ENCODE measurements at regions not wholly inside any gene's neighbourhood (a gene's known extent, or its start where the extent isn't known, plus 50 kb on each side); places are given as distances from the start of the nearest gene placed in this dataset.
A peak's percentile ranks its signal among the peaks of the same experiment; 100 is the strongest.
"Not testable (repeated sequence)": the region's sequence is repeated elsewhere in the genome, so short reads cannot be mapped to it uniquely, and the experiment has no call there.

GRCh38 chr4:67412153-67412712, 133.1 kb downstream of the CENPC start:
- DNase-seq = not testable (repeated sequence)

GRCh38 chr4:67403342-67403741, 142.0 kb downstream of the CENPC start:
- DNase-seq = no peak

- no peak for DNase-seq
These were observed 143.4 kb downstream of the CENPC start for GRCh38 chr4:67401902-67402301.

- no peak for DNase-seq
These were observed 147.4 kb downstream of the CENPC start for GRCh38 chr4:67397931-67398330.

- DNase-seq = no peak
These were observed 148.3 kb downstream of the CENPC start for GRCh38 chr4:67397031-67397430.

GRCh38 chr4:67396008-67396407, 149.3 kb downstream of the CENPC start:
- no peak for DNase-seq

- no peak for DNase-seq
These were observed 150.4 kb downstream of the CENPC start for GRCh38 chr4:67394879-67395278.

- DNase-seq = peak; percentile 49
These were observed 151.5 kb downstream of the CENPC start for GRCh38 chr4:67393699-67394281.

GRCh38 chr4:67393007-67393406, 152.3 kb downstream of the CENPC start:
- DNase-seq = no peak

GRCh38 chr4:67381406-67381804, 163.9 kb downstream of the CENPC start:
- not testable (repeated sequence) for DNase-seq

- DNase-seq = not testable (repeated sequence)
These were observed 164.4 kb downstream of the CENPC start for GRCh38 chr4:67380702-67381405.

GRCh38 chr4:67380154-67380553, 165.1 kb downstream of the CENPC start:
- no peak for DNase-seq

- DNase-seq = no peak
These were observed 170.0 kb downstream of the CENPC start for GRCh38 chr4:67375291-67375690.

GRCh38 chr4:67371615-67372014, 173.7 kb downstream of the CENPC start:
- no peak for DNase-seq

GRCh38 chr4:67366311-67366861, 178.9 kb downstream of the CENPC start:
- no peak for DNase-seq

GRCh38 chr4:67365661-67366245, 179.6 kb downstream of the CENPC start:
- no peak for DNase-seq

- DNase-seq = no peak
These were observed 189.5 kb downstream of the CENPC start for GRCh38 chr4:67355806-67356205.

- no peak for DNase-seq
These were observed 198.6 kb downstream of the CENPC start for GRCh38 chr4:67346654-67347053.

- DNase-seq = no peak
These were observed 200.5 kb downstream of the CENPC start for GRCh38 chr4:67344594-67345380.

GRCh38 chr4:67343199-67343598, 202.1 kb downstream of the CENPC start:
- DNase-seq = no peak

GRCh38 chr4:67342291-67342690, 203.0 kb downstream of the CENPC start:
- DNase-seq = no peak

- no peak for DNase-seq
These were observed 211.6 kb downstream of the CENPC start for GRCh38 chr4:67333664-67334063.

- no peak for DNase-seq
These were observed 212.7 kb downstream of the CENPC start for GRCh38 chr4:67332627-67333026.

Data from CD4-positive, alpha-beta T cell treated with Interleukin-4 for 4 hours (primary cell).